ENCODE measurements at regions not wholly inside any gene's neighbourhood (a gene's known extent, or its start where the extent isn't known, plus 50 kb on each side); places are given as distances from the start of the nearest gene placed in this dataset.

DNA sequence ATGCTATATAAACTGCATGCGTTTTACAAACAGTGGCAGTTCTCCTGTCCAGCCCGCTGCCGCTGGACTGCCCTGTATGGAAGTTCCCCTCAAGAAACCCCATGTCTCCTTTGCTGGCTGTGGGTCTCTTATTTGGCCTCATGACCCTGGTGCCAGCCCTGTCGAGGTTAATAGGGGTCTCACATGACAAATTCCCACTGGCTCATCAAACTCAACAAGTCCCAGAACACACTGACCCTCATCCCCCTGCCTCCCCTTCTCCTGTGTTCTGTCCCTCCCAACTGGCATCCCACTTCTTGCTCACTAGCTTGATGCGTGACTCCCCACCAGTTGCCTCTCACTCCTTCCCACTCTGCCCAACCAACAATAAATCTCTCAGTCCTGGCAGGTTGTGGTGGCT is 137.6 kb upstream of the HS6ST1 start:
- FAIRE-seq = no peak
- intact Hi-C loops (cut with micrococcal nuclease; ENCODE audit: unreplicated experiment) = no loop called here

More for the DNA sequence above, 137.6 kb upstream of the HS6ST1 start:
- Histone ChIP-seq H3K4me2 (ENCODE audit: low read depth, low read length) (no peak overlapping the region), H3K79me2 (ENCODE audit: insufficient read depth, low read length) (no peaks in the 10 kb centered on the region), H3K27ac (ENCODE audit: extremely low read length, insufficient read depth, low read length) (no peak overlapping the region), H3K4me3 (replicated peaks in 1 of 3; ENCODE audit: insufficient read depth in 1 of 3, low read depth in 2 of 3, low read length in 3 of 3) (no peak overlapping the region), H3K36me3 (replicated peaks in 1 of 2; ENCODE audit: control insufficient read depth in 1 of 2, insufficient read depth in 2 of 2, low read length in 2 of 2) (no peaks in the 10 kb centered on the region), H3K27me3 (ENCODE audit: control insufficient read depth in 1 of 2, insufficient read depth in 2 of 2, low read length in 2 of 2) (peaks cover 0 to 10% of the 10 kb centered on the region in 2 experiments; a peak in 2 of 5 replicates), H2AFZ (ENCODE audit: low read length) (no peak overlapping the region), H3K9ac (ENCODE audit: insufficient read depth, low read depth, low read length) (no peak overlapping the region), H3K9me3 (ENCODE audit: low read length) (no peaks in the 10 kb centered on the region), H3K4me1 (ENCODE audit: insufficient read depth, low read length) (no peaks in the 10 kb centered on the region), H4K20me1 (ENCODE audit: insufficient read depth, low read length) (no peaks in the 10 kb centered on the region)
- TF ChIP-seq IRX3 (CRISPR knock-in tag; IDR thresholded peaks at IDR 0.05; ENCODE audit: borderline replicate concordance, low read depth) (no peak), ERF (CRISPR knock-in tag; IDR thresholded peaks at IDR 0.05) (no peak), ZNF709 (CRISPR knock-in tag; IDR thresholded peaks at IDR 0.05) (no peak), KDM5B (CRISPR knock-in tag; IDR thresholded peaks at IDR 0.05; ENCODE audit: borderline replicate concordance) (no peak), SSRP1 (CRISPR knock-in tag; IDR thresholded peaks at IDR 0.05) (no peak), PHF8 (CRISPR knock-in tag; IDR thresholded peaks at IDR 0.05) (no peak), CHD2 (IDR thresholded peaks at IDR 0.05; ENCODE audit: low read depth, low read length) (no peak), RXRA (CRISPR knock-in tag; IDR thresholded peaks at IDR 0.05) (no peak), HOXA7 (CRISPR knock-in tag; IDR thresholded peaks at IDR 0.05) (no peak), ZNF496 (CRISPR knock-in tag; IDR thresholded peaks at IDR 0.05; ENCODE audit: insufficient replicate concordance) (no peak), NFYC (CRISPR knock-in tag; IDR thresholded peaks at IDR 0.05) (no peak)
- TF ChIP-seq, protein P1, sequence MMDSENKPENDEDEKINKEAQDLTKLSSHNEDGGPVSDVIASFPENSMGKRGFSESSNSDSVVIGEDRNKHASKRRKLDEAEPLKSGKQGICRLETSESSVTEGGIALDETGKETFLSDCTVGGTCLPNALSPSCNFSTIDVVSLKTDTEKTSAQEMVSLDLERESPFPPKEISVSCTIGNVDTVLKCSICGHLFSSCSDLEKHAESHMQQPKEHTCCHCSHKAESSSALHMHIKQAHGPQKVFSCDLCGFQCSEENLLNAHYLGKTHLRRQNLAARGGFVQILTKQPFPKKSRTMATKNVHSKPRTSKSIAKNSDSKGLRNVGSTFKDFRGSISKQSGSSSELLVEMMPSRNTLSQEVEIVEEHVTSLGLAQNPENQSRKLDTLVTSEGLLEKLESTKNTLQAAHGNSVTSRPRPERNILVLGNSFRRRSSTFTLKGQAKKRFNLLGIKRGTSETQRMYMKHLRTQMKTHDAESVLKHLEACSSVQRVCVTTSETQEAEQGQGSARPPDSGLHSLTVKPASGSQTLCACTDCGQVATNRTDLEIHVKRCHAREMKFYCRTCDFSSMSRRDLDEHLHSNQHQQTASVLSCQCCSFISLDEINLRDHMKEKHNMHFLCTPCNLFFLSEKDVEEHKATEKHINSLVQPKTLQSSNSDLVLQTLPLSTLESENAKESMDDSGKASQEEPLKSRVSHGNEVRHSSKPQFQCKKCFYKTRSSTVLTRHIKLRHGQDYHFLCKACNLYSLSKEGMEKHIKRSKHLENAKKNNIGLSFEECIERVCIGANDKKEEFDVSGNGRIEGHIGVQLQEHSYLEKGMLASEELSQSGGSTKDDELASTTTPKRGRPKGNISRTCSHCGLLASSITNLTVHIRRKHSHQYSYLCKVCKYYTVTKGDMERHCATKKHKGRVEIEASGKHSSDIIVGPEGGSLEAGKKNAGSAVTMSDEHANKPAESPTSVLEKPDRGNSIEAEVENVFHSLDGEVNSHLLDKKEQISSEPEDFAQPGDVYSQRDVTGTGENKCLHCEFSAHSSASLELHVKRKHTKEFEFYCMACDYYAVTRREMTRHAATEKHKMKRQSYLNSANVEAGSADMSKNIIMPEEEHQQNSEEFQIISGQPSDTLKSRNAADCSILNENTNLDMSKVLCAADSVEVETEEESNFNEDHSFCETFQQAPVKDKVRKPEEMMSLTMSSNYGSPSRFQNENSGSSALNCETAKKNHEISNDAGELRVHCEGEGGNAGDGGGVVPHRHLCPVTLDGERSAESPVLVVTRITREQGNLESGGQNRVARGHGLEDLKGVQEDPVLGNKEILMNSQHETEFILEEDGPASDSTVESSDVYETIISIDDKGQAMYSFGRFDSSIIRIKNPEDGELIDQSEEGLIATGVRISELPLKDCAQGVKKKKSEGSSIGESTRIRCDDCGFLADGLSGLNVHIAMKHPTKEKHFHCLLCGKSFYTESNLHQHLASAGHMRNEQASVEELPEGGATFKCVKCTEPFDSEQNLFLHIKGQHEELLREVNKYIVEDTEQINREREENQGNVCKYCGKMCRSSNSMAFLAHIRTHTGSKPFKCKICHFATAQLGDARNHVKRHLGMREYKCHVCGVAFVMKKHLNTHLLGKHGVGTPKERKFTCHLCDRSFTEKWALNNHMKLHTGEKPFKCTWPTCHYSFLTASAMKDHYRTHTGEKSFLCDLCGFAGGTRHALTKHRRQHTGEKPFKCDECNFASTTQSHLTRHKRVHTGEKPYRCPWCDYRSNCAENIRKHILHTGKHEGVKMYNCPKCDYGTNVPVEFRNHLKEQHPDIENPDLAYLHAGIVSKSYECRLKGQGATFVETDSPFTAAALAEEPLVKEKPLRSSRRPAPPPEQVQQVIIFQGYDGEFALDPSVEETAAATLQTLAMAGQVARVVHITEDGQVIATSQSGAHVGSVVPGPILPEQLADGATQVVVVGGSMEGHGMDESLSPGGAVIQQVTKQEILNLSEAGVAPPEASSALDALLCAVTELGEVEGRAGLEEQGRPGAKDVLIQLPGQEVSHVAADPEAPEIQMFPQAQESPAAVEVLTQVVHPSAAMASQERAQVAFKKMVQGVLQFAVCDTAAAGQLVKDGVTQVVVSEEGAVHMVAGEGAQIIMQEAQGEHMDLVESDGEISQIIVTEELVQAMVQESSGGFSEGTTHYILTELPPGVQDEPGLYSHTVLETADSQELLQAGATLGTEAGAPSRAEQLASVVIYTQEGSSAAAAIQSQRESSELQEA (CRISPR knock-in tag; IDR thresholded peaks at IDR 0.05; ENCODE audit: not compliant biosample characterization) = no peak
- TF ChIP-seq, protein P2, sequence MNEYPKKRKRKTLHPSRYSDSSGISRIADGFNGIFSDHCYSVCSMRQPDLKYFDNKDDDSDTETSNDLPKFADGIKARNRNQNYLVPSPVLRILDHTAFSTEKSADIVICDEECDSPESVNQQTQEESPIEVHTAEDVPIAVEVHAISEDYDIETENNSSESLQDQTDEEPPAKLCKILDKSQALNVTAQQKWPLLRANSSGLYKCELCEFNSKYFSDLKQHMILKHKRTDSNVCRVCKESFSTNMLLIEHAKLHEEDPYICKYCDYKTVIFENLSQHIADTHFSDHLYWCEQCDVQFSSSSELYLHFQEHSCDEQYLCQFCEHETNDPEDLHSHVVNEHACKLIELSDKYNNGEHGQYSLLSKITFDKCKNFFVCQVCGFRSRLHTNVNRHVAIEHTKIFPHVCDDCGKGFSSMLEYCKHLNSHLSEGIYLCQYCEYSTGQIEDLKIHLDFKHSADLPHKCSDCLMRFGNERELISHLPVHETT (CRISPR knock-in tag; conservative IDR thresholded peaks at IDR 0.05) = no peak
- TF ChIP-seq, protein P3, sequence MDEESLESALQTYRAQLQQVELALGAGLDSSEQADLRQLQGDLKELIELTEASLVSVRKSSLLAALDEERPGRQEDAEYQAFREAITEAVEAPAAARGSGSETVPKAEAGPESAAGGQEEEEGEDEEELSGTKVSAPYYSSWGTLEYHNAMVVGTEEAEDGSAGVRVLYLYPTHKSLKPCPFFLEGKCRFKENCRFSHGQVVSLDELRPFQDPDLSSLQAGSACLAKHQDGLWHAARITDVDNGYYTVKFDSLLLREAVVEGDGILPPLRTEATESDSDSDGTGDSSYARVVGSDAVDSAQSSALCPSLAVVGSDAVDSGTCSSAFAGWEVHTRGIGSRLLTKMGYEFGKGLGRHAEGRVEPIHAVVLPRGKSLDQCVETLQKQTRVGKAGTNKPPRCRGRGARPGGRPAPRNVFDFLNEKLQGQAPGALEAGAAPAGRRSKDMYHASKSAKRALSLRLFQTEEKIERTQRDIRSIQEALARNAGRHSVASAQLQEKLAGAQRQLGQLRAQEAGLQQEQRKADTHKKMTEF (CRISPR knock-in tag; IDR thresholded peaks at IDR 0.05) = no peak
- no TSS peak for BruUV-seq (replicated peaks)
- in situ Hi-C loops (cut with HindIII; ENCODE audit: extremely low pct_ligation_motif_present, low pct_unique_long_range_greater_than_20kb) = no loop called here
- ATAC-seq = no peak
- no peak for DNase-seq (ENCODE audit: low spot score)
- WGBS (ENCODE audit: low lambda C conversion rate) = 43% methylated on average over 5 of the region's 5 CpGs
- CTCF ChIA-PET (ENCODE audit: low intra/inter-chr PET ratio, low total read pairs) = no interaction called here
- POLR2A ChIA-PET = no interaction called here
